H1 (cell line): ENCODE measurements at regions not wholly inside any gene's neighbourhood (a gene's known extent, or its start where the extent isn't known, plus 50 kb on each side); places are given as distances from the start of the nearest gene placed in this dataset.

Experiments
- CTCF ChIA-PET: fragments of 300-600 bp; sonication (Branson Sonifier 250); formaldehyde crosslinking; loops from one replicate; lab custom pipeline; 2021; ENCODE audit not compliant: partially characterized antibody; lab: Charles Lee
- POLR2A ChIA-PET: fragments of 300-600 bp; sonication (Branson Sonifier 250); formaldehyde crosslinking; loops from one replicate; lab custom pipeline; 2021; ENCODE audit warnings: inconsistent platforms; ENCODE audit not compliant: partially characterized antibody; lab: Charles Lee
- DNase-seq, 2 experiments: peaks; one replicate each; pipeline versions ENCODE4 v3.0.0 to v3.0.0-alpha.2; 2010 to 2022; ENCODE audit warnings: low spot score in 2 of 2, low read depth in 1 of 2, mixed read lengths in 1 of 2
- FAIRE-seq: peaks from 2 replicates; lab custom pipeline; 2011; peaks lifted over from hg19 to GRCh38; lab: Jason Lieb, UNC
- H2AFZ ChIP-seq: 2 replicates; pipeline ENCODE4 v1.8.1; 2012; ENCODE audit warnings: low read length, inconsistent platforms
- H2AK5ac ChIP-seq: 2 replicates; pipeline ENCODE4 v1.6.1; 2013; ENCODE audit warnings: low read depth, low read length
- H2BK120ac ChIP-seq: replicated peaks from 2 replicates; pipeline ENCODE3; 2013; ENCODE audit warnings: low read depth, low read length, inconsistent platforms
- H2BK12ac ChIP-seq: 2 replicates; pipeline ENCODE4 v1.6.1; 2013; ENCODE audit warnings: low read depth, low read length
- H2BK15ac ChIP-seq: 2 replicates; pipeline ENCODE4 v1.6.1; 2013; ENCODE audit warnings: low read length
- H2BK20ac ChIP-seq: 2 replicates; pipeline ENCODE4 v1.6.1; 2013; ENCODE audit warnings: low read length
- H2BK5ac ChIP-seq: 2 replicates; pipeline ENCODE4 v1.6.1; 2013; ENCODE audit warnings: low read depth, low read length
- H3K14ac ChIP-seq: 2 replicates; pipeline ENCODE4 v1.6.1; 2013; ENCODE audit warnings: inconsistent platforms; ENCODE audit not compliant: insufficient read length
- H3K18ac ChIP-seq: 2 replicates; pipeline ENCODE4 v1.6.1; 2013; ENCODE audit warnings: low read length; ENCODE audit errors: extremely low read depth
- H3K23ac ChIP-seq: 2 replicates; pipeline ENCODE4 v1.6.1; 2013; ENCODE audit warnings: inconsistent platforms; ENCODE audit not compliant: insufficient read length
- H3K23me2 ChIP-seq: 2 replicates; pipeline ENCODE4 v1.6.1; 2013; ENCODE audit warnings: low read depth, low read length
- H3K27ac ChIP-seq: 2 replicates; pipeline ENCODE4 v1.6.1; 2011; ENCODE audit warnings: low read depth, low read length, inconsistent platforms
- H3K27me3 ChIP-seq, 4 experiments: replicated peaks in 1 of 4; 1 replicate in 1 of 4; 2 replicates in 3 of 4; pipeline versions ENCODE4 v1.6.1 to v1.8.1; 2011 to 2013; ENCODE audit warnings: low read length in 3 of 4, mild to moderate bottlenecking in 3 of 4, inconsistent platforms in 2 of 4, mixed read lengths in 2 of 4, moderate library complexity in 1 of 4; ENCODE audit not compliant: control insufficient read depth in 3 of 4, insufficient read depth in 3 of 4; ENCODE audit errors: extremely low read depth in 1 of 4
- H3K36me3 ChIP-seq, 4 experiments: 2 replicates each; pipeline versions ENCODE4 v1.6.1 to v1.8.1; 2011 to 2013; ENCODE audit warnings: mild to moderate bottlenecking in 4 of 4, low read length in 3 of 4, moderate library complexity in 2 of 4, control low read depth in 1 of 4, inconsistent platforms in 1 of 4; ENCODE audit not compliant: insufficient read depth in 4 of 4, control insufficient read depth in 2 of 4
- H3K4ac ChIP-seq: replicated peaks from 2 replicates; pipeline ENCODE3; 2013; ENCODE audit warnings: low read length, low read depth, mixed read lengths, inconsistent platforms; ENCODE audit not compliant: insufficient read length
- H3K4me1 ChIP-seq, 4 experiments: replicated peaks in 1 of 4; 1 replicate in 1 of 4; 2 replicates in 3 of 4; pipeline versions ENCODE4 v1.6.1 to v1.8.1; 2011 to 2013; ENCODE audit warnings: low read length in 3 of 4, inconsistent platforms in 2 of 4, mixed read lengths in 1 of 4; ENCODE audit not compliant: insufficient read depth in 4 of 4, control insufficient read depth in 3 of 4
- H3K4me2 ChIP-seq, 2 experiments: 2 replicates each; pipeline versions ENCODE4 v1.6.1 to v1.8.1; 2011 to 2013; ENCODE audit warnings: low read depth in 2 of 2, low read length in 2 of 2, control low read depth in 1 of 2, inconsistent platforms in 1 of 2, mild to moderate bottlenecking in 1 of 2; ENCODE audit not compliant: insufficient read depth in 1 of 2
- H3K4me3 ChIP-seq, 4 experiments: fragments of 200-600, 300-600 bp in 1 of 4; sonication (generic), shearing (Covaris generic), sonication (Bioruptor Twin) in 1 of 4; 2 replicates each; pipeline versions ENCODE4 v1.5.1 to v1.8.1; 2011 to 2016; ENCODE audit warnings: low read length in 4 of 4, low read depth in 3 of 4, control low read depth in 2 of 4, inconsistent platforms in 2 of 4, mild to moderate bottlenecking in 2 of 4, mixed read lengths in 1 of 4, moderate library complexity in 1 of 4; ENCODE audit not compliant: insufficient read depth in 2 of 4; ENCODE audit errors: extremely low read depth in 1 of 4
- H3K56ac ChIP-seq: replicated peaks from 2 replicates; pipeline ENCODE3; 2013; ENCODE audit warnings: low read depth, mild to moderate bottlenecking, mixed read lengths, low read length, inconsistent platforms; ENCODE audit not compliant: insufficient read length
- H3K79me1 ChIP-seq: 2 replicates; pipeline ENCODE4 v1.6.1; 2013; ENCODE audit warnings: low read depth, low read length, control low read depth
- H3K79me2 ChIP-seq, 2 experiments: 2 replicates each; pipeline versions ENCODE4 v1.6.1 to v1.8.1; 2012 to 2013; ENCODE audit warnings: low read length in 2 of 2, mild to moderate bottlenecking in 2 of 2, inconsistent platforms in 1 of 2; ENCODE audit not compliant: insufficient read depth in 2 of 2, control insufficient read depth in 1 of 2
- H3K9ac ChIP-seq, 4 experiments: replicated peaks in 1 of 4; 1 replicate in 1 of 4; 2 replicates in 3 of 4; pipeline versions ENCODE4 v1.6.1 to v1.8.1; 2011 to 2013; ENCODE audit warnings: low read depth in 3 of 4, low read length in 3 of 4, control low read depth in 2 of 4, mild to moderate bottlenecking in 2 of 4, moderate library complexity in 2 of 4, inconsistent platforms in 1 of 4; ENCODE audit errors: extremely low read depth in 1 of 4
- H3K9me3 ChIP-seq, 2 experiments: 2 replicates each; pipeline versions ENCODE4 v1.6.1 to v1.8.1; 2012 to 2013; ENCODE audit warnings: mild to moderate bottlenecking in 2 of 2, moderate library complexity in 2 of 2, control low read depth in 1 of 2, inconsistent platforms in 1 of 2, low read depth in 1 of 2, low read length in 1 of 2, mixed read lengths in 1 of 2; ENCODE audit not compliant: insufficient read depth in 2 of 2
- H4K20me1 ChIP-seq, 2 experiments: replicated peaks in 1 of 2; 2 replicates each; pipeline versions ENCODE3 to v1.8.1; 2011 to 2013; ENCODE audit warnings: inconsistent platforms in 2 of 2, low read length in 2 of 2, mild to moderate bottlenecking in 1 of 2; ENCODE audit not compliant: insufficient read depth in 2 of 2, control insufficient read depth in 1 of 2
- H4K5ac ChIP-seq: 2 replicates; pipeline ENCODE4 v1.6.1; 2013; ENCODE audit warnings: low read length, low read depth, mixed read lengths, inconsistent platforms; ENCODE audit not compliant: insufficient read length
- H4K8ac ChIP-seq: 2 replicates; pipeline ENCODE4 v1.8.0; 2013; ENCODE audit warnings: mild to moderate bottlenecking, moderate library complexity, low read length, inconsistent platforms; ENCODE audit not compliant: insufficient read depth; ENCODE audit errors: extremely low read depth
- H4K91ac ChIP-seq: replicated peaks from 2 replicates; pipeline ENCODE3; 2013; ENCODE audit warnings: low read length, mixed read lengths, inconsistent platforms; ENCODE audit not compliant: insufficient read length
- CEBPB ChIP-seq: IDR thresholded peaks from 2 replicates; pipeline ENCODE4 v1.6.1; 2012; ENCODE audit warnings: low read depth, low read length
- CHD2 ChIP-seq: IDR thresholded peaks from 2 replicates; pipeline ENCODE4 v1.6.1; 2012; ENCODE audit warnings: low read length, improper control_type of control experiment
- GTF2F1 ChIP-seq: IDR thresholded peaks from 2 replicates; pipeline ENCODE4 v1.6.1; 2012; ENCODE audit warnings: low read depth, low read length, improper control_type of control experiment, borderline replicate concordance
- HDAC6 ChIP-seq: IDR thresholded peaks from one replicate; pipeline ENCODE4 v1.7.1; 2012; ENCODE audit warnings: low read depth, mild to moderate bottlenecking, inconsistent platforms, low read length, moderate library complexity
- JUN ChIP-seq: IDR thresholded peaks from 2 replicates; pipeline ENCODE4 v1.6.1; 2011; ENCODE audit warnings: low read depth, mild to moderate bottlenecking, improper control_type of control experiment, low read length
- JUND ChIP-seq: IDR thresholded peaks from 2 replicates; pipeline ENCODE4 v1.6.1; 2011; ENCODE audit warnings: mild to moderate bottlenecking, improper control_type of control experiment, low read length
- MAFK ChIP-seq: IDR thresholded peaks from 2 replicates; pipeline ENCODE4 v1.6.1; 2012; ENCODE audit warnings: low read depth, mild to moderate bottlenecking, improper control_type of control experiment, low read length
- NRF1 ChIP-seq: IDR thresholded peaks from 2 replicates; pipeline ENCODE4 v1.6.1; 2011; ENCODE audit warnings: mild to moderate bottlenecking, low read depth, low read length, improper control_type of control experiment
- POU5F1 ChIP-seq: IDR thresholded peaks from 2 replicates; pipeline ENCODE4 v1.6.1; 2011; ENCODE audit warnings: low read depth, mild to moderate bottlenecking, low read length, moderate library complexity
- RFX5 ChIP-seq: IDR thresholded peaks from 2 replicates; pipeline ENCODE4 v1.6.1; 2011; ENCODE audit warnings: low read depth, low read length, improper control_type of control experiment, borderline replicate concordance
- SAP30 ChIP-seq: fragments of 300-600 bp; sonication (generic); IDR thresholded peaks from 2 replicates; pipeline ENCODE4 v1.7.1; 2012; ENCODE audit warnings: low read length, moderate library complexity, mild to moderate bottlenecking, inconsistent platforms; ENCODE audit not compliant: insufficient read depth, insufficient replicate concordance
- SIRT6 ChIP-seq: IDR thresholded peaks from one replicate; pipeline ENCODE4 v1.7.1; 2012; ENCODE audit warnings: low read length, inconsistent platforms
- SP4 ChIP-seq: IDR thresholded peaks from 2 replicates; pipeline ENCODE4 v1.6.1; 2012; ENCODE audit warnings: low read length, inconsistent platforms
- SRF ChIP-seq: IDR thresholded peaks from 2 replicates; pipeline ENCODE4 v1.6.1; 2011; ENCODE audit warnings: mild to moderate bottlenecking, low read depth, low read length, moderate library complexity
- TBP ChIP-seq: IDR thresholded peaks from 2 replicates; pipeline ENCODE4 v1.6.1; 2011; ENCODE audit warnings: low read depth, low read length, improper control_type of control experiment
- TEAD4 ChIP-seq: IDR thresholded peaks from 2 replicates; pipeline ENCODE4 v1.6.1; 2012; ENCODE audit warnings: low read depth, low read length, inconsistent platforms, mixed read lengths
- YY1 ChIP-seq: IDR thresholded peaks from 2 replicates; pipeline ENCODE4 v1.6.1; 2011; ENCODE audit warnings: low read depth, mild to moderate bottlenecking, low read length
- WGBS, 2 experiments: shearing (Covaris generic) in 1 of 2; methylation state at CpG; one replicate each; pipeline versions ENCODE4 v1.1.6 to v1.1.7; 2013 to 2015; ENCODE audit warnings: low lambda C conversion rate in 2 of 2, mixed read lengths in 2 of 2, inconsistent platforms in 1 of 2, low coverage in 1 of 2, missing lambda C conversion rate in 1 of 2; ENCODE audit not compliant: insufficient replicate concordance in 2 of 2, insufficient coverage in 1 of 2, insufficient read length in 1 of 2; ENCODE audit errors: extremely low coverage in 1 of 2, missing lambda C conversion rate in 1 of 2; 5-methylcytosine and 5-hydroxymethylcytosine counted together
- TF ChIP-seq, protein P1 (sequence below): IDR thresholded peaks from 2 replicates; pipeline ENCODE4 v1.6.1; 2012; ENCODE audit warnings: inconsistent platforms

GRCh38 chr10:113331961-113332360, 220.9 kb upstream of the HABP2 start:
- no peak overlapping the region for H3K9ac ChIP-seq
- DNase-seq (no peak), FAIRE-seq (no peak)
- H3K4me2 ChIP-seq: no peak overlapping the region
- H3K23me2 ChIP-seq: no peaks in the 10 kb centered on the region
- peaks cover 0 to 2% (median under 1%) of the 10 kb centered on the region in 4 experiments; a peak in 2 of 7 replicates for H3K4me1 ChIP-seq
- no peak overlapping the region for H2BK12ac ChIP-seq
- H4K5ac ChIP-seq: no peak overlapping the region
- no peak overlapping the region for H3K27ac ChIP-seq
- ChIA-PET CTCF (no interaction called here), POLR2A (no interaction called here)
- H2BK20ac ChIP-seq: no peak overlapping the region
- no peak overlapping the region for H3K14ac ChIP-seq
- 82% methylated on average over 3 of the region's 3 CpGs; no CpG with 5 or more reads in 1 of the 2 experiments for WGBS, 2 experiments
- H4K20me1 ChIP-seq: no peaks in the 10 kb centered on the region
- no peaks in the 10 kb centered on the region for H3K79me1 ChIP-seq
- no peaks in the 10 kb centered on the region for H3K36me3 ChIP-seq
- H2BK15ac ChIP-seq: no peak overlapping the region
- H3K4ac ChIP-seq: no peak overlapping the region
- no peaks in the 10 kb centered on the region for H3K9me3 ChIP-seq
- H2AFZ ChIP-seq: no peak overlapping the region
- H2BK120ac ChIP-seq: no peak overlapping the region
- H3K23ac ChIP-seq: no peak overlapping the region
- H3K79me2 ChIP-seq: no peaks in the 10 kb centered on the region
- no peak for TF ChIP-seq CEBPB
- TF ChIP-seq NRF1: no peak
- no peak for TF ChIP-seq SIRT6
- TF ChIP-seq JUND: no peak
- no peak for TF ChIP-seq GTF2F1
- TF ChIP-seq, protein P1, sequence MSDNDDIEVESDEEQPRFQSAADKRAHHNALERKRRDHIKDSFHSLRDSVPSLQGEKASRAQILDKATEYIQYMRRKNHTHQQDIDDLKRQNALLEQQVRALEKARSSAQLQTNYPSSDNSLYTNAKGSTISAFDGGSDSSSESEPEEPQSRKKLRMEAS: no peak
- TF ChIP-seq CHD2: no peak
- no peak for TF ChIP-seq MAFK
- TF ChIP-seq TEAD4: no peak
- TF ChIP-seq SP4: no peak
- TF ChIP-seq JUN: no peak
- no peak for TF ChIP-seq TBP
- TF ChIP-seq SRF: no peak
- no peak for TF ChIP-seq HDAC6
- no peak for TF ChIP-seq SAP30
- TF ChIP-seq RFX5: no peak
- no peak for TF ChIP-seq YY1
- no peak for TF ChIP-seq POU5F1
- H2AK5ac ChIP-seq: no peak overlapping the region
- H3K27me3 ChIP-seq: no peaks in the 10 kb centered on the region
- no peak overlapping the region for H4K8ac ChIP-seq
- H4K91ac ChIP-seq: no peak overlapping the region
- no peak overlapping the region for H3K18ac ChIP-seq
- H3K4me3 ChIP-seq: no peak overlapping the region
- no peak overlapping the region for H3K56ac ChIP-seq
- H2BK5ac ChIP-seq: no peak overlapping the region
